Esophagus muscularis mucosa (tissue), 4 donors: ENCODE measurements at regions not wholly inside any gene's neighbourhood (a gene's known extent, or its start where the extent isn't known, plus 50 kb on each side); places are given as distances from the start of the nearest gene placed in this dataset.

ENCODE experiments used
- DNase-seq: peaks from one replicate; pipeline ENCODE4 v3.0.0-alpha.2; 2017; ENCODE audit errors: extremely low spot score
- H3K27ac ChIP-seq, 4 donors: fragments of 200-600 bp; sonication (generic); replicated peaks in 1 of 4; 1 replicate in 3 of 4; 2 replicates in 1 of 4; pipeline ENCODE4 v1.5.1; 2016 to 2019; ENCODE audit warnings: mild to moderate bottlenecking in 1 of 4
- H3K27me3 ChIP-seq, 4 donors: fragments of 200-600 bp; sonication (generic); one replicate each; pipeline versions ENCODE4 v1.5.1 to v1.6.0; 2016 to 2019
- H3K36me3 ChIP-seq, 4 donors: fragments of 200-600 bp; sonication (generic); one replicate each; pipeline ENCODE4 v1.5.1; 2016 to 2019
- H3K4me1 ChIP-seq, 4 donors: fragments of 200-600 bp; sonication (generic); one replicate each; pipeline ENCODE4 v1.5.1; 2016 to 2019
- H3K4me3 ChIP-seq, 4 donors: fragments of 200-600 bp; sonication (generic); 1 replicate in 2 of 4; 2 replicates in 2 of 4; pipeline ENCODE4 v1.5.1; 2016 to 2019; ENCODE audit warnings: mild to moderate bottlenecking in 4 of 4, moderate library complexity in 1 of 4
- H3K9me3 ChIP-seq, 4 donors: fragments of 200-600 bp; sonication (generic); 1 replicate in 3 of 4; 2 replicates in 1 of 4; pipeline ENCODE4 v1.5.1; 2016 to 2019
- CTCF ChIP-seq, 3 experiments: fragments of 200-600 bp in 2 of 3; fragments of 450-650 bp in 1 of 3; sonication (generic) in 2 of 3; IDR thresholded peaks; one replicate each; pipeline ENCODE4 v1.5.1; 2017 to 2019; ENCODE audit warnings: antibody characterized with exemption in 3 of 3, mild to moderate bottlenecking in 2 of 3, moderate library complexity in 1 of 3
- EP300 ChIP-seq: sonication (generic); formaldehyde crosslinking; IDR thresholded peaks from one replicate; pipeline ENCODE4 v1.6.1; 2017; ENCODE audit warnings: antibody characterized with exemption
- POLR2A ChIP-seq: fragments of 450-650 bp; IDR thresholded peaks from one replicate; pipeline ENCODE4 v1.6.1; 2017; ENCODE audit warnings: antibody characterized with exemption, moderate library complexity, mild to moderate bottlenecking, low read depth
- POLR2AphosphoS5 ChIP-seq, 2 donors: sonication (generic); formaldehyde crosslinking; IDR thresholded peaks; one replicate each; pipeline ENCODE4 v1.6.1; 2017; ENCODE audit warnings: antibody characterized with exemption in 2 of 2
- WGBS: methylation state at CpG from one replicate; pipeline ENCODE4 v1.1.5; 2018; 5-methylcytosine and 5-hydroxymethylcytosine counted together
- intact Hi-C: fragments of 100-400 bp; cut with DNase I; formaldehyde crosslinking; loops from one replicate; pipeline ENCODE4 v1.15.1; 2023

GRCh38 chr1:228937851-228938536 is 202.7 kb downstream of the RHOU start:
- no peak for DNase-seq
- H3K27me3 ChIP-seq = no peaks in the 10 kb centered on the region
- no peaks in the 10 kb centered on the region for H3K9me3 ChIP-seq
- H3K36me3 ChIP-seq = no peaks in the 10 kb centered on the region
- peak overlapping the region; percentile 28 to 63 (median 53) for H3K27ac ChIP-seq
- H3K4me3 ChIP-seq = no peak overlapping the region
- peaks cover 22 to 31% (median 27%) of the 10 kb centered on the region in 4 donors for H3K4me1 ChIP-seq
- WGBS = 77% methylated on average over 13 of the region's 14 CpGs
- TF ChIP-seq POLR2A = no peak
- no peak for TF ChIP-seq POLR2AphosphoS5 (IDR thresholded peaks at IDR 0.05)
- no peak for TF ChIP-seq CTCF (IDR thresholded peaks at IDR 0.05)
- no peak for TF ChIP-seq EP300
- intact Hi-C loops = no loop called here

GRCh38 chr1:228938537-228938901 is 203.2 kb downstream of the RHOU start:
- no peaks in the 10 kb centered on the region for H3K27me3 ChIP-seq
- H3K4me1 ChIP-seq = peaks cover 22 to 31% (median 27%) of the 10 kb centered on the region in 4 donors
- no peak overlapping the region for H3K4me3 ChIP-seq
- no peak for TF ChIP-seq EP300
- TF ChIP-seq CTCF (IDR thresholded peaks at IDR 0.05) = no peak
- TF ChIP-seq POLR2AphosphoS5 (IDR thresholded peaks at IDR 0.05) = peak in 1 of 2 donors; percentile 51
- TF ChIP-seq POLR2A = no peak
- no peak for DNase-seq
- intact Hi-C loops = no loop called here
- H3K9me3 ChIP-seq = no peaks in the 10 kb centered on the region
- WGBS = 52% methylated on average over 8 of the region's 8 CpGs
- H3K36me3 ChIP-seq = no peaks in the 10 kb centered on the region
- H3K27ac ChIP-seq = peak overlapping the region; percentile 28 to 63 (median 53)

- TF ChIP-seq CTCF (IDR thresholded peaks at IDR 0.05) (no peak), POLR2AphosphoS5 (IDR thresholded peaks at IDR 0.05) (no peak), EP300 (no peak), POLR2A (no peak)
- Histone ChIP-seq H3K4me1 (peaks cover 22 to 31% (median 27%) of the 10 kb centered on the region in 4 donors), H3K27me3 (no peaks in the 10 kb centered on the region)
Observed at GRCh38 chr1:228939001-228939691, 203.9 kb downstream of the RHOU start.

GRCh38 chr1:228939881-228940392 is 204.7 kb downstream of the RHOU start:
- H3K4me1 ChIP-seq = peaks cover 22 to 31% (median 27%) of the 10 kb centered on the region in 4 donors
- DNase-seq = no peak
- intact Hi-C loops = no loop called here
- no peaks in the 10 kb centered on the region for H3K27me3 ChIP-seq
- H3K4me3 ChIP-seq = no peak overlapping the region
- H3K9me3 ChIP-seq = no peaks in the 10 kb centered on the region
- TF ChIP-seq CTCF (IDR thresholded peaks at IDR 0.05) = no peak
- WGBS = 92% methylated on average over 5 of the region's 7 CpGs
- no peak overlapping the region for H3K27ac ChIP-seq
- no peaks in the 10 kb centered on the region for H3K36me3 ChIP-seq

More at GRCh38 chr1:228939001-228939691, 203.9 kb downstream of the RHOU start:
- no peaks in the 10 kb centered on the region for H3K36me3 ChIP-seq
- H3K4me3 ChIP-seq = no peak overlapping the region
- intact Hi-C loops = no loop called here
- H3K9me3 ChIP-seq = no peaks in the 10 kb centered on the region
- peak overlapping the region in 2 of 4 donors; percentile 53 to 63 for H3K27ac ChIP-seq
- WGBS = 95% methylated on average over 4 of the region's 6 CpGs
- DNase-seq = no peak
